Sciatic nerve (tissue), 2 donors: ENCODE measurements at regions not wholly inside any gene's neighbourhood (a gene's known extent, or its start where the extent isn't known, plus 50 kb on each side); places are given as distances from the start of the nearest gene placed in this dataset.

Experiments used
- ATAC-seq: fragments of 200-7000 bp; cut with Tn5 transposase; one replicate; pipeline ENCODE4 v1.9.1; 2020; ENCODE audit warnings: mild to moderate bottlenecking, moderate library complexity
- DNase-seq: peaks from one replicate; pipeline ENCODE4 v3.0.0-alpha.2; 2020; ENCODE audit warnings: low spot score
- intact Hi-C: fragments of 100-400 bp; cut with DNase I; formaldehyde crosslinking; loops from one replicate; pipeline ENCODE4 v1.14.2; 2022
- donor health status: DM: no; HTN: no; CAD: no.
- donor health status: DM: no; HTN: no; CAD: no.

DNA sequence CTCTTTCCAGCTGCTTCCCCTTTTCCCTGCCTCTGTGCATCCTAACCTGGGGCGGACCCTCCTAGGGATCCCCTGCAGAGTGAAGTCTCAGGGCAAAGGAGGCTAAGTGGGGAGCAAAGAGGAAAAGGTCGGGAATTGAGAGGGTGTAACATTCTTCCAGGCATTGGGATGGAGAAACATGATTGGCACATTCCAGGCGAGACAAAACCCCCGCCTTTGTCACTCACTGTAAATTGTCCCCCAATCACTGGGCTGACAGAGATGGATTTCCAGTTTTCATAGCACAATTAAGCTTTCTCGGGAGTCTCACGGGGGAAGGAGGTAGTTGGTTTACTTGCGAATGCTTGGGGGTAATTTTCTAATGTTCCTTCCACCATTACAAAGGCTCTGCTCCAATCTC, 74.9 kb downstream of the MIAT start:
- DNase-seq, result no peak
- no peak for ATAC-seq
- intact Hi-C loops, result no loop called here

DNA sequence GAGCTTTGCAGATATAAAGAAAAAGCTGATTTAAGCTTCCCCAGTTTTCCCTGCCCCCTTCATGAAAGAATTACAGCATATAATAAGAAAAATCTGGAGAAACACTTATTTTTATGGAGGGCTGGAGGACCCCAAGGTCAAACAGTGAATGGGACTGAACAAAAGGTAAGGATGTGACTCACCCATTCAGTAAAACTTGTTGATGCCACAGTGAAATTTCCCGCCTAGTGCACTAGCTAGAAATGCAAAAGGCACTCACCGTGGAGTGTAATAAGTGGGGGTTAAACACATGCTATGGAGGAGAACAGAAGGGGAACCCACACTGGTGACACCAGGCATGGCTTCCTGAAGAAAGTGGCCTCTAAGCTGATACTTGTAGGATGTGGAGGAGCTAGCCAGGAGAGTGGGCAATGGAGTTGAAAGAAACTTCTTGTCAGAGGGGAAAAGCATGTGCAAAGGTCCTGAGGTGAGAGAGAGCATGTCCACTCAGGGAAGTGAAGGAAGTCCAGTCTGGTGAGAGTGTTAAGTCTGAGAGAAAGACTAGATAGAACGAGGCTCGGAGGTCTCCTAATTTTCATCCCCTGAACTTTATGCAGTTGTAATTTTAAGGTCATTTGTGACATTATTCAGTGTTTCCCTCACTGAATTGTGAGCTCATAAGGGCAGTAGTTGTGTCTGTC, 77.1 kb downstream of the MIAT start:
- DNase-seq (no peak), ATAC-seq (no peak)
- intact Hi-C loops, result no loop called here

DNA sequence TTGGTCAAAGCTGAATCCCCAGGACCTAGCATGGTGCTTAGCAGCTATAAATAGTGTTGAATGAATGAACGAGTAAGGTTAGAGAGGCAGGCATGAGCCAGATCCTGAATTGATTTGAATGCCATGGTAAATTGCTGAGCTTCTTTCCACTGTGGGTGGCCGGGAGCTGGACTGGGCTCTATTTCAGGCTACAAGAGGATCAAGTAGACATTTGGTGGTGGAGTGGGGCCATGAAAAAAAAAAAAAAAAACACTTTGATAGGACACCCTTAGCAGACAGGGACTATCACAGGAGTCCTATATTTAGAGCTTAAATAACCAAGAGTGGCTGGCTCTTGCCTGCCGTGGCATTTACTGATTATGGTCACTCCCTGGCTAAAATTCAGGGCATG, 77.6 kb downstream of the MIAT start:
- ATAC-seq (no peak), DNase-seq (no peak)
- intact Hi-C loops, result no loop called here

DNA sequence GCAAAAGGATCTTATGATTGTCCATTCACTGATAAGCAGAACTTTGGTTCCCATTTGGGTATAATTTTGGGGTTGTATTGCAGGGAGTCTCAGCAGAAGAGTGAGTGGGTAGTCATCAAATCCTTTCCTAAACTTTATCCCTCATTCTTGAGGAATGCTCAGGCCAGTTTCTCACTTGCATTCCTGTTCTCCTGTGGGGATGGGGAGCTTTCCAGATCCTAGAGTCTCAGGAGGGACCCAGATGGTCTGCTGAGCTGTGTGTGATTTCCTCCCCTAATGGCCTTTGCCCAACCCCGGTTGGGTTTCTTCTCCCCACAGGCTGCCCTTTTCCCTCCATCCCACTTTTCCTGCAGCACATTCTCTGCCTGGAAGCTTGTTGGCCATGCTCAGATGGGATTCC, 79.9 kb downstream of the MIAT start:
- DNase-seq (no peak), ATAC-seq (no peak)
- intact Hi-C loops, result no loop called here

DNA sequence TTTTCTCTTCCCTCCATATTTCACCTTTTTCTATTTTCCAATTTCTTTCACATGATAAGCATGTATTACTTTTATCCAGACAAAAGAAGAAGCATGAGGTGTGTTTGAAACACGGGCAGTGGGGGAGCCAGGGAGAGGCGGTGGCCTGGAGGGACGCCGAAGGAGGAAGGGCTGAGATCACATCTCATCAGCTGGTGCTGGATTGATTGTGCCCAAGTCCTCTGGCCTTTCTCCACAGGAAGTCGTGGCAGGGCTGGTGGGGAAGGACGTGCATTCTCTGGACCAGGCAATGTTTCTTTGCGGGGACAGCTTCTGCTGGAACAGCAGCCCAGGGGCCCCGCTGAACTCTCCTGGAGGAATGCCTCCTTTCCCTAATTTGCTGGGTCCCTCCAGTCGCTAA, 82.9 kb downstream of the MIAT start:
- DNase-seq, result no peak
- ATAC-seq, result no peak
- intact Hi-C loops, result no loop called here

DNA sequence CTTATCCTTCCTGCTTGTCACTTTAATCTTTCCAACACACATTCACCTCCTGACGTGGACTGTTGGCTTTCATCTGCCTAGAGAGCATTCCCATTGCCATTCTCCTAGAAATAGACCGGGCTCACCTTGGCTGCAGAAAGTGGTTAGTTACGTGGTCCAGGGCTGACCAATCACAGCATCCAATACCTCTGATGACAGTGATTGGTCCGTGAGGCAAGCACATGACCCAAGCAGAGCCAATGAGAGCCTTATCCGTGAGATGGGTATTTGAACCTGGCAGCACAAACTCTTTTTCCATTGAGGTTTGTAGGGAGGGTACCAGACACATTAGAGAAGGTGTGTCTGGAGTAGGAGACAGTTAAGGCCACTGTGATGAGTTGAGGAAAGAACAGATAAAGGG, 85.8 kb downstream of the MIAT start:
- intact Hi-C loops, result no loop called here
- DNase-seq (no peak), ATAC-seq (no peak)

DNA sequence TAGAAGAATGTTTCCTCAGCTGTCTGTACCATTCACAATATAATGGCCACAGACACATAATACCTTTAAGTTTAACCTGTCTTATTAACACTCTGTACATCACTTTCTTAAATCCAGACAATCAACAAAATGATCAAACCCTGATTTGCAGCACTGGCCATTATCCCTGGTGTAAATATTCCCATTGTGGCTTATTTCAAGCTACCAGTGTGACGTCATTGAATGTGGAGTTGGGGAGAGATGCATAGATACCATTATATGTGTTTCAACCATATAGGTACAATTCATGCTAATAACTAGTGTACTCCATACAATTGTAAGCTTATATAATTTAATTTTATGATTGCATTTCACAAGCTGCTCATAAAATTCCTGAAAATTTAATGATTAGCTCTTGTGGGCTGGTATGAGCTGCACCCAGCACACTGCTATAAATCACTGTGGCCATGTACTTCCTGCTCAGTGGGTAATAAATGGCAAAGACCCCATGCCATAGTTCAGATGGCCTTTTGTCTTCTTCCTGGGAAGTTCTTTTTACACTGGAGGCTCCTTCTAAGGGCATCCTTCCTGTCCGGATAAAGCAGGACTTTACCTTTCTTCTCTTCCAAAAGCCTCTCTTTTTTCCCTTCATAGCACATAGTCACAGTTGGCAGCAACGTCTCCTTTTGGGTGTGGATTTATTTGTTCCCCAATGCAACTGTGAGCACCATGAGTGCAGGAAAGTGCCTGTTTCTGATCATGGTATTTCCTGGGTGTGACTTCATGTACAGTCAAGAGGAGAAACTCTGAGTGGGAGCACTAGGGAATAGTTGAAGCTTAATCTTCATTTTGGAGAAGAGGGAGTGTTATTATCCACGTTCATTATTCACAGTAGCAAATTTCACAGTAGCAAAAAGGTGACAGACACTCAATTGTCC, 87.8 kb downstream of the MIAT start:
- intact Hi-C loops, result no loop called here
- ATAC-seq (no peak), DNase-seq (no peak)

DNA sequence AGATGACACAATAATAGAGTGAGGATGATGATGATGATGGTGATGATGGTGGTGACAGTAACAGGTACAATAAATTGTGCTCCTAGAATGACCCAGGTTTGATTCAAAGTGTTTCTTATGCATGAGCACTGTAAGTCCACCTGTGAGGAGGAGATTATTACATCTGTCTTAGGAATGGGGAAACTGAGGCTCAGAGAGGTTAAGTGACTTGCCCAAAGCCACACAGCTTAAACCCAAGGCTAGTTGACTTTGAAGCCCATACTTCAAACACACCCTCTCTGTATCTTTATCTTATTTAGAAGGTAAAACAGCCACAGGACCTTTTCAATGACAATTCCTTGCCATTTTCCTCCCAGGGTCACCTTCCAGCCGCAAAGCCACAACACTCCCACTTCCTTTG, 88.9 kb downstream of the MIAT start:
- no peak for ATAC-seq

DNA sequence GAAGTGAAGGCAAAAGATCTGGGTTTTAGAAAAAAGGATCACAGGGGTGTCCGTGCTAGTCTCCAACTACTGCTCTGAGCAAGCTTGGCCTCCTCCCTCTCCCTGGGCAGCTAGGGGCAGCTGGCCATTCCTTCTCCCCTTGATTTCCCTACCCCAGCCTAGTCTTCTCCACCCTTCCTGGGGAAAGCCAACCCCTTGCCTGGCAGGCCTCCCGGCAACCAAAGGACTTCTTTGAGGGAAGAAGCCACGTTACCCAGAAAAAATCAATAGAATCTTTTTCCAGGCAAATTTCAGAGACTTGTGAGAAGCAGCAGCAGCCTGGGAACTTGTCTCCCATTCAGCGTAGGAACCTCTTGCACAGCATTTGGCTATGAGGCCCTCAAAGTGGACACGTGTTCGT, 91.5 kb downstream of the MIAT start:
- intact Hi-C loops, result no loop called here
- ATAC-seq (peak; percentile 39), DNase-seq (no peak)

More for the DNA sequence above, 88.9 kb downstream of the MIAT start:
- no peak for DNase-seq
- intact Hi-C loops, result no loop called here

DNA sequence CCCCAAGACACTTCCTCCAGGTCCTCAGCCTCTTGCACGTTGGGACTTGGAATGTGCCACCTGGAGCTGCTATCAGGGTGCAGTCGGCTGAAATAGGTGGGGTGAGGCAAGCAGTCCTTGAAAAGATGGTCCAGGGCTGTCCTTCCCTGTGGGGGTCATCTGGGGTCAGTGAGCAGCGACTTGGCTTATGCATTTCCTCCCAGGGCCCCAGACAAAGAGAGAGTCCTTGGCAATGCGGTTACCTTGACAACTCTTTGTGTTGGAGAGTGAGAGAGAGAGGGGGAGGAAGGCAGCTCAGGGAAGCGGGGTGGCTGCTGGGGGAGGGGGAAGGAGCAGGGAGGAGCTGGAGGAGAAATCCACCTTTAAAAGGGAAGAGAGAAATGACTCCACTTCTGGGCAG, 93.8 kb downstream of the MIAT start:
- ATAC-seq, result no peak
- intact Hi-C loops, result no loop called here

DNA sequence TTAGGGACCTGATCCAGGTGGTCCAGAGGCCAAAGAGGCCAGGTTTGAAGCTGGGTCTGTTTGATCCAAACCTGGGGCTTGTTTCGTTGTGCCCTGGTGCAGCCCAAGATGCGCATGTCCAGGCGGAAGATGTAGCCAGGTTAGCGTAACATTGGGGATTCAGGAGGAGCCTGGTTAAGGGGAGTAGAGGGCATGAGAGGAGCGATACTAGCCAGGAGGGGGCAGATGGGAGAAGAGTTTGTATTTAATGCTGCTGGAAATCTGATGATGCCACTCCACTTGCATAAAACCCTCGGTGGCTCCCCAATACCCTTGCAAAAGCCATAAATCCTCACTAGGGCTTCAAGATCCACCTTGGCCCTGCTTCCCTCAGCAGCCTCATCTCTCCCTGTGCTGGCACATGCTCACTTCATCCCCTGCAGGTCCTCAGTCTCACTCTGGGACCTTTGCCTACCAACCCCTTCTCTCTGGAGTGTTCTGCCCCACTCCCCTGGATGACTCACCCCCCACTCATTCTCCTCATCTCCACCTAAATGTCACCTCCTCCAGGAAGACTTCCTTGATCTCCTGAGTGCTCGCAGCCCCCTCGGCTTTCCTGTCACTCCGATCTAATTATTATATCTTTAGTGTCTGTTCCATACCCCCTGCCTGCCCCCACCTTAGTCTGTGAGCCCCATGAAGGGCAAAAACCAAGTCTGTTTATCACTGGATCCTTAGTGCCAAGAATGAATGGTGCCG, 95.9 kb downstream of the MIAT start:
- DNase-seq (no peak), ATAC-seq (no peak)
- intact Hi-C loops, result no loop called here

More for the DNA sequence above, 93.8 kb downstream of the MIAT start:
- no peak for DNase-seq

DNA sequence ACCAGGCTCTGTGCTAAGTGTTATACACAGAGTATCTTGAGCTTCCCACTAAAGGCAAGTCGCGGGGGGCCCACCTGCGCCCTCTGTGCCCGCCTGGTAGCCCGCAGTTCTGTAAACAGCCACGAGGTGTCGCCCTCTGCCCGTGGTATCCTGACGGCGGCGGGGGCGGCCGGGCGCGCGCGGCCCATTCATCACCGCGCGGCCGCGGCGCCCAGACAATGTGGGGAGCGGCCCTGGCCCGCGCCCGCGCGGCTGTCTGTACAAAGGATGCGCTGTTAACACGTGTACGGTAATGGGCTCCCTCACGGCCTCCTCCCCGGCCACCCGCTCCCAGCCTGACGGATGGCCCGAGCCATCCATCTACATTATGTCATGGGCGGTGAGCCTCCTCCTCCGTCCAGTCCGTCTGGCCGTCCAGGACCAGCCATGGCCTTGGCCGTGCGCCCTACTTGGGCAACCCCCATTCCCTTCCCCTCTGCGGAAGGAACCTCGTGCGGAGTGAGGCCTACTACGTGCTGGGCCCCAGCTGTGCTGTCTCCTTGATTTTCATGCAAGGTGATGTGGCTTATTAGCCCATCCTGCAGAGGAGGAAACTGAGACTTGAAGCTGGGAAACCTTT, 99.4 kb downstream of the MIAT start:
- peak; percentile 89 for ATAC-seq
- intact Hi-C loops, result no loop called here
- peak; percentile 84 for DNase-seq

DNA sequence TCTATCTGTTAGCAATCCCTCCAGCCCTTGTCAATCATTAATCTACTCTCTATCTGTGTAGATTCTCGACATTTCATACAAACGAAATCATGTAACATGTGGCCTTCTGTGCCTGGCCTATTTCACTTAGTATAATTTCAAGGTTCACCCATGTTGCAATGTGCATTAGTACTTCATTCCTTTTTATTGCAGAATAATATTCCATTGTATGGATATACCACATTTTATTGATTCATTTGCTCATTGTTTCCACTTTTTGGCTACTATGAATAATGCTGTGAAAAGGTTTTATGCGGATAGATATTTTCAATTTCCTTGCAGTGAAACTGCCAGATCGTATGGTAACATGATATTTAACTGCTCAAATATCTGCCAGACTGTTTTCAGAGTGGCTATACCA, 100.1 kb downstream of the MIAT start:
- no peak for DNase-seq
- intact Hi-C loops, result no loop called here
- ATAC-seq, result no peak

DNA sequence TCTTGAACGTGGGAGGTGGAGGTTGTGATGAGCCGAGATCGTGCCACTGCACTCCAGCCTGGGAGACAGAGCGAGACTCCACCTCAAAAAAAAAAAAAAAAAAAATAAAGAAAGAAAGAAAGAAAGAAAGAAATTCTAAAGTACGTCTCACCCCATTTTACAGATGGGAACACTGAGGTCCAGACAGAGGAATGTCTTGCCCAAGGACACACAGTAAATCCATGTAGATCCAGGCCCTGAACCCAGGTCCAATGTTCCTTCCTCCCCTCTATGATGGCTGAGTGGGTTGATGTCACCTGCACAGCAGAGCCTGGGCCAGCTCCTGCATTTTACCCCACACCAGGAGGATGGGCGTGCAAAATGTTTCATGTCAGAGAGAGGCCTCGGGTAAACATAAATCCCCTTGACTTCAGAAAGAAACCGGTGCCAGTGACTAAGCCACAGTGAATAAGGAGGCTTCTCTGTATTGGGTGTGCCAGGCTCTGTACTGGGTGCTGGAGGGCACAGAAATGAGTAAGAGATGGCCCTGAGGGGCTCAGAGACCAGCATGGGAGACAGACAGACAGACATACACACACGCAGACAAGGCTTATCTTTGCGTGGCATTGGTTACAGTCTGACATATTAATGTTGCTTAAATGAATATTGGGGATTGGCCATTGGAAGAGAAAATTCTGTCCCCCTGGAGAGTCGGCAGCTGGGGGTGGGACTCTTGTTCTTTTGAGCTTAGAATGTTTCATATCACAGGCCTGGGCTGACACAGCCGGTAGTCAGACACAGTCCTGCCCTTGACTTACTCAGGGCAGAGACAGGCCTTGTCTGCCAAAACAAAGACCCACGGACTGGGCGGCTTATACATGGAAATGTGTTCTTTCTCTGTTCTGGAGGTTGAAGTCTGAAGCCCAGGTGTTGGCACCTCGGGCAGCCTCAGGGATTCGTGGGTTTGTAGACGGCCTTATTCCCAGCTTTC, 105.4 kb downstream of the MIAT start:
- DNase-seq (no peak), ATAC-seq (no peak)
- intact Hi-C loops, result loop anchor here (10.0 kb wide), 1 partner anchor 1052 kb away; no protein-coding TSS in a partner anchor

DNA sequence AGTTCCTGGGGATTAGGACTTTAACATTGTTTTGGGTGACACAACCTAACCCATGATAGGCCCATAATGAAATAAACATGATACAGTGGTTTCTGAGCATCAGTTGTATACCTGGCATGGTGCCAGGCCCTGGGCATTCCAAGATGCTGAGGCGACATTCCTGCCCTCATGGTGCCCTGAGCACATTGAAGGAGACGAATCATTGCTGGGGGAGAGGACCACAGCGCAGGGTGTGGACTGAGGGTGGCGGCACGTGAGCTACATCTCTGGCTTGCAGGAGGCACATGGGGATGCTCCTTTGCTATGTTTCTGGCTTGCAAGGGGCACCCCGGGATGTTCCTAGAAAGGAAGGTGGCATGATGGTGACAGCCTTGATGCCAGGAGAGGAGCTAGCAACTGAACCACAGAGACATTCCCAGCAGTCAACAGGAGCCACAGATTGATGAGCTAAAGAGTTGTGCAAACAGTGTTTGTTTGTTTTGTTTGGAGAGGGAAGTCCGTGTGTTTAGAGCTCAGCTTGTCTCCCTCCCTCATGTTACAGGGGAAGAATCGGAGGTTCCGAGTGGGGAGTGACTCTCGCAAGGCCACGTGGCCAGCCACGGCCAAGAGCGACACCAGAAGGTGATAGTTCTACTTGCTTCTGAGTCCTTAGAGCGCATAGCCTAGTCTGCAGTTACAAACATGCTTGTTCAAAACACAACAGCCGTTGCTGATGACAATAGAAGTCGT, 106.4 kb downstream of the MIAT start:
- intact Hi-C loops, result loop anchor here (10.0 kb wide), 1 partner anchor 1051 kb away; no protein-coding TSS in a partner anchor
- ATAC-seq (peak; percentile 91), DNase-seq (no peak)

DNA sequence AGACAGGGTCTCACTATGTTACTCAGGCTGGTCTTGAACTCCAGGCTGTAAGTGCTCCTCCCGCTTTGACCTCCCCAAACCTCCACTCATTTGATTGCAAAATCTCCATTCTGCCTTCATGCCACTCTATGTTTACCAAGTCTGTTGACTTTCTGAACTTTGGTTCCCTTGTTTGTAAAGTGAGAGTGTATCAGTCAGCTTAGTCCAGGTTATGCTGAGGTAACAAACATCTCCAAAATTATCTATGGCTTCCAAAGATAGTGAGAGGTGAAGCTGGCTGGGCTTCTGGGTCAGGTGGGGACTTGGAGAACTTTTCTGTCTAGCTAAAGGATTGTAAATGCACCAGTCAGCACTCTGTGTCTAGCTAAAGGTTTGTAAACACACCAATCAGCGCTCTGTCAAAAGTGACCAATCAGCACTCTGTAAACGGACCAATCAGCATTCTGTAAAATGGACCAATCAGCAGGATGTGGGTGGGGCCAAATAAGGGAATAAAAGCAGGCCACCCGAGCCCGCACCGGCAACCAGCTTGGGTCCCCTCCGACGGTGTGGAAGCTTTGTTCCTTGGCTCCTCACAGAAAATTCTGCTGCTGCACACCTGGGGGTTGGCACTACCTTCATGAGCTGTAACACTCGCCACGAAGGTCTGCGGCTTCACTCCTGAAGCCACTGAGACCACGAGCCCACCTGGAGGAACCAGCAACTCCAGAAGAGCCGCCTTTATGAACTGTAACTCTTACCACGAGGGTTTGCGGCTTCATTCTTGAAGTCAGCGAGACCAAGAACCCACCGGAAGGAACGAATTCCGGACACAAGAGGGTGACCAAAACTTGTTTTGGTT, 109.3 kb downstream of the MIAT start:
- DNase-seq (no peak), ATAC-seq (no peak)
- intact Hi-C loops, result loop anchor here (10.0 kb wide), 1 partner anchor 1048 kb away; no protein-coding TSS in a partner anchor
